ENCODE measurements at regions not wholly inside any gene's neighbourhood (a gene's known extent, or its start where the extent isn't known, plus 50 kb on each side); places are given as distances from the start of the nearest gene placed in this dataset.

DNA sequence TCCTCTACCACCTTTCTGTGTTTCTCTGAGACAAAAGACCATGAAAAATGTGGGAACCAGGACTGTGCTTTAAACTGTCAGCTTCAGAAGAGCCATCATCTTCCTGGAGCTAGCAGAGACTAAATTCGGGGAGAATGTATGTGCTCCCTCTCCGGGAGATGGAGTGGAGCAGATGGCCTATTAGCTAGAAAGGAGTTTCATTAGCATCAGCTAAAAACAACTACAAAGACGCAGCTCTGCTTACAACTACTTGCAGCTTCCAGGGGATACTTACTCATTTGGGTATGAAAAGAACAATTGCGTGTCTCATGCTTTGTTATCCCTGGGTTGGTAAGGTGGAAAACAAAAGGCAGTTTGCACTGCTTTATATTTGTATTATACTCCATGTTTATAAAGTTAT lies 159.6 kb downstream of the MFSD1 start:
- TF ChIP-seq, protein P1, sequence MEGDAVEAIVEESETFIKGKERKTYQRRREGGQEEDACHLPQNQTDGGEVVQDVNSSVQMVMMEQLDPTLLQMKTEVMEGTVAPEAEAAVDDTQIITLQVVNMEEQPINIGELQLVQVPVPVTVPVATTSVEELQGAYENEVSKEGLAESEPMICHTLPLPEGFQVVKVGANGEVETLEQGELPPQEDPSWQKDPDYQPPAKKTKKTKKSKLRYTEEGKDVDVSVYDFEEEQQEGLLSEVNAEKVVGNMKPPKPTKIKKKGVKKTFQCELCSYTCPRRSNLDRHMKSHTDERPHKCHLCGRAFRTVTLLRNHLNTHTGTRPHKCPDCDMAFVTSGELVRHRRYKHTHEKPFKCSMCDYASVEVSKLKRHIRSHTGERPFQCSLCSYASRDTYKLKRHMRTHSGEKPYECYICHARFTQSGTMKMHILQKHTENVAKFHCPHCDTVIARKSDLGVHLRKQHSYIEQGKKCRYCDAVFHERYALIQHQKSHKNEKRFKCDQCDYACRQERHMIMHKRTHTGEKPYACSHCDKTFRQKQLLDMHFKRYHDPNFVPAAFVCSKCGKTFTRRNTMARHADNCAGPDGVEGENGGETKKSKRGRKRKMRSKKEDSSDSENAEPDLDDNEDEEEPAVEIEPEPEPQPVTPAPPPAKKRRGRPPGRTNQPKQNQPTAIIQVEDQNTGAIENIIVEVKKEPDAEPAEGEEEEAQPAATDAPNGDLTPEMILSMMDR (IDR thresholded peaks at IDR 0.05; ENCODE audit: borderline replicate concordance, insufficient read depth, low read depth, low read length) = no peak
- H3K4me3 ChIP-seq (ENCODE audit: low read depth, low read length) = no peak overlapping the region

DNA sequence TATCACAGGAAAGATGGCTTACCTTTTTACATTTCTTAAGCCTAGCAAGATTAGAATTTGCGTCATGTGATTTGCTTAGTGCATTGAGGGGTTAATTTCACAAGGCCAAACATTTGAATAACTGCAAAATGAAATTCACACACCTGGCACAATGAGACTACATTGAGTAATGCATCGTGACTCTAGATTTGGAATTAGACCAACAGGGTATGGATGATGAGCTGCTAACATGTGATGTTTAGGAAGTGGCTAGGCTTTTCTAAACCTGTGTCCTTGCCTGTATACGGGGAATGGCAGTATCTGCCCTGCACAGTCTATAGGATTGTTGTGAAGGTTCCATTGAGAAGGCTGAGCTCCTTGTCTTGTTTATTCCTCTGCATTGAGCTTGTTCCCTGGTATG lies 160.1 kb downstream of the MFSD1 start:
- no peak overlapping the region for H3K4me3 ChIP-seq (ENCODE audit: low read depth, low read length)
- TF ChIP-seq, protein P1 (IDR thresholded peaks at IDR 0.05; ENCODE audit: borderline replicate concordance, insufficient read depth, low read depth, low read length) = no peak

DNA sequence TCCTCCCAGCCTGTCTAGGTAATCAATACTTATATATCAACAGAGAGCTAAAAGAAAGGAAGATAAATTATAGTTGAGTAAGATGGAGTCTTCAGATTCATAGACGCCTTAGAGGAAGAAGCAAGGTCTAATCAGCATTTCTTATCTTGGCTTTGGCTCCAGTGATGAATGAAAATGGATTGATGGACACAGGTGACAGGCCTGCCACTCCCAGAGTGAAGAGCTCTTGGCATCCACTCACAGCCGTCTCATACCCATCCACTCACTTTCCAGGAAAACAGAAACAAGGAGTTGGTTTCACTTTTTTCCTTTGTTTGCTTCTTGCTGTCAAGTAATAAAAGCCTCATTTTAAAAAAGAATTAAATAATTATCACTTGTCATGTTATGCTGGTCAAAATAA lies 168.2 kb downstream of the MFSD1 start:
- TF ChIP-seq, protein P1 (IDR thresholded peaks at IDR 0.05; ENCODE audit: borderline replicate concordance, insufficient read depth, low read depth, low read length) = no peak
- no peak overlapping the region for H3K4me3 ChIP-seq (ENCODE audit: low read depth, low read length)

DNA sequence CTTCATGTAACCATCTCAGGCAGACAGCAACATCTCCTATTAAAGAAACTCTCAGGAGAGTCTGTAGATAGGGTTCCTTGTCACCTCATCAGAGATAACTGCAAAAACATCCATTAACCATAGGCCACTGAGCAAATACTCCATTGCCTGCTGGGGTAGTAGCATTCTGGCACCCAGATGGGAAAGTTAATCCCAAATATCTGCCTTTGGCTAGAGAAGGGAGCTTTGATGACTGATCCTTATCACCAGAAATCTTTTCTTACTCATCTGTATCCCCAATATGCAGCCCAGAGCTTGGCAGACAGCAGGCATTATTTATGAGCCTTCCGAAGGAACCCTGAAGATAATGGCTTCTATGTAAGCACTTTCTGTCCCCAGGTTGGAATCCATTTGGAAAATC lies 173.1 kb downstream of the MFSD1 start:
- TF ChIP-seq, protein P1 (IDR thresholded peaks at IDR 0.05; ENCODE audit: borderline replicate concordance, insufficient read depth, low read depth, low read length) = no peak
- no peak overlapping the region for H3K4me3 ChIP-seq (ENCODE audit: low read depth, low read length)

DNA sequence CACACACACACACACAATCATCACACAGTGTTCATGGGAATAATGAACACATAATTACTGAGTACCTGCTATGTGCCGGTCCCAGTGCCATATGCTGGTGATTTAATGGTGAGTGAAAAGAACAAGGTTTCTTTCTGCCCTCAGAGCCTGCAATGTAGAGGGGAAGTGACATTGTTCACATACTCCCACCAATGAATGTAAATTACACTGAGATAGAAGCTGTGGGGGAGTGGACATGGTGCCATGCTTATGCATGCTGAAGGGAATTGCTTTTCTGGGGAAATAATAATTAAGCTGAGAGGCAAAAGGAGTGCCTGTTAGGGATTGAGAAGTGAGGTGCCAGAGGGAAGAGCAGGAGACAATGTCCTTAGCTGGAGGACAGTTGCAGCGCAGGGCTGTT lies 175.1 kb downstream of the MFSD1 start:
- H3K4me3 ChIP-seq (ENCODE audit: low read depth, low read length) = no peak overlapping the region
- TF ChIP-seq, protein P1 (IDR thresholded peaks at IDR 0.05; ENCODE audit: borderline replicate concordance, insufficient read depth, low read depth, low read length) = no peak

DNA sequence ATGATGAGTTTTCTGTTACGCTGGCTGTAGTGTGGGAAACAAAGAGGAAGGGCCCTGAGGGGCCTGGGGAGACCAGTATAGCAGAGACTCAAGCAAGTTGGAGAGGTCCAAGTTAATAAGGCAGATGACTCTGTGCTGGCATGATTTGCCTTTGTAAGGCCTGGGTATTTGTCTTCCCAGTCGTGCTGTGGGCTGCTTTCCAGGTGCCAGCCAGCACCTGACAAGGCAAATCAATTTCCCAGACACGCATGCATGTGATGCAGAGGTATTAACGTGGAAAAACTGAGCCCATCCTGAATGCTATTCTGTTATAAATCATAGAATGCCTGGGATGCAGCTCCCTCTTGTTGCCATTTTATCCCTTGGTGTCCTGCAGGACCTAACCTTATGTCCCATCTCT lies 175.6 kb downstream of the MFSD1 start:
- no peak overlapping the region for H3K4me3 ChIP-seq (ENCODE audit: low read depth, low read length)
- TF ChIP-seq, protein P1 (IDR thresholded peaks at IDR 0.05; ENCODE audit: borderline replicate concordance, insufficient read depth, low read depth, low read length) = no peak

DNA sequence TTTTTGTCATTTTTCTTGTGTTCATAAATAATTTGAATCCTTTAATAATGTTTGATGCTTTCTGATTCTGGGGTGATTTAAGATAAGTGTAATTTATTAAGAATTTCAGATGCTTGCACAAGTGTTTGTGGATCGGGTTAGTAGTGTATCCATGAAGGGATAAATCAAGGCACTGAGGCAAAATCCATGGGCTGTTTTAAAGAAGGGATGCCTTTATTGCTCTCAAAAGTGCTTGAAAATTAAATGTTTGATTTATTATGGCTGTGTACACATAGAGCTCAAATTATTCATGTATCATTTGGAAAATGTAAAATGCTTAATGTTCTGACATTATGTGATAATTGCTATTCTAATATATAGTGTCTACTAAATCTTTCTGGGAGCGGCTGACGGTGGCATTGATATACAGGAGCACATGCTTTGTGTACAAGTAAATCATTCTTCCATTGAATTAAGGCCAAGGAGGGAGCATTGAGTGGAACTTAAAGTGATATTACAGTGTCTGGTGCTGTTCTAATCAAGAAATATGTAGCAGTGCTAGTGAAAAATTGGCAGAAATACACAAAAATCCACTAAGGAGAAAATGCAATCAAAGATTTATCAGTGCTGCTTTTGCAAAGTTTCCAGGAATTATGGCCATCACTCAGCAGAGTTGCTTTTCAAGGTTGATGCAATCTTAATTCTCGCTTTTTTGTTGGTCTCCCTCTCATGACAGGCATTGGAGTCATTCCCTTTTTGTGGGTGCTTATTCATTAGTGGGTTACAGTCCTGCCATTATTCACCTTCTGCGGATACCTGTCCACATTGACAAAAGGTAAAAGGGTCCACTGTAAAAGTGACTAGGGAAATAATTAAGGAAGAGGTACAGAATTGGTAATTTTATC lies 181.6 kb downstream of the MFSD1 start:
- TF ChIP-seq, protein P1 (IDR thresholded peaks at IDR 0.05; ENCODE audit: borderline replicate concordance, insufficient read depth, low read depth, low read length) = no peak
- no peak overlapping the region for H3K4me3 ChIP-seq (ENCODE audit: low read depth, low read length)
